Activated naive CD4-positive, alpha-beta T cell treated with anti-CD3 and anti-CD28 coated beads for 36 hours (primary cell): ENCODE measurements at regions not wholly inside any gene's neighbourhood (a gene's known extent, or its start where the extent isn't known, plus 50 kb on each side); places are given as distances from the start of the nearest gene placed in this dataset.

Experiments
- CTCF ChIA-PET: fragments of 350-600 bp; sonication (Branson Sonifier 250); formaldehyde crosslinking; loops from one replicate; lab custom pipeline; 2021; ENCODE audit warnings: antibody characterized with exemption; lab: Charles Lee
- DNase-seq: peaks from one replicate; pipeline ENCODE4 v3.0.0-alpha.2; 2020
- H3K27ac Mint-ChIP-seq: one replicate; pipeline ENCODE4 v1.8.0; 2021; ENCODE audit warnings: mild to moderate bottlenecking, mixed read lengths
- H3K27me3 Mint-ChIP-seq: one replicate; pipeline ENCODE4 v1.8.0; 2021; ENCODE audit warnings: low read depth, mixed read lengths
- H3K36me3 Mint-ChIP-seq: one replicate; pipeline ENCODE4 v1.8.0; 2021; ENCODE audit warnings: low read depth, mixed read lengths
- H3K4me1 Mint-ChIP-seq: one replicate; pipeline ENCODE4 v1.8.0; 2021; ENCODE audit warnings: low read depth, mixed read lengths
- H3K4me3 Mint-ChIP-seq: one replicate; pipeline ENCODE4 v1.8.0; 2021; ENCODE audit warnings: mild to moderate bottlenecking, moderate library complexity, mixed read lengths
- H3K9me3 Mint-ChIP-seq: one replicate; pipeline ENCODE4 v1.8.0; 2021; ENCODE audit warnings: mixed read lengths
- intact Hi-C: fragments of 100-400 bp; cut with micrococcal nuclease; formaldehyde crosslinking; loops from one replicate; pipeline ENCODE4 v1.15.1; 2023

- Mint-ChIP-seq H3K27me3 (no peaks in the 10 kb centered on the region), H3K4me1 (peaks cover 15% of the 10 kb centered on the region), H3K36me3 (peaks cover 4% of the 10 kb centered on the region), H3K27ac (no peak overlapping the region), H3K9me3 (peaks cover 9% of the 10 kb centered on the region), H3K4me3 (no peak overlapping the region)
- no peak for DNase-seq
- intact Hi-C loops = no loop called here
- CTCF ChIA-PET = no interaction called here
Observed at GRCh38 chrX:40184968-40185367, 87.2 kb upstream of the BCOR start.

DNA sequence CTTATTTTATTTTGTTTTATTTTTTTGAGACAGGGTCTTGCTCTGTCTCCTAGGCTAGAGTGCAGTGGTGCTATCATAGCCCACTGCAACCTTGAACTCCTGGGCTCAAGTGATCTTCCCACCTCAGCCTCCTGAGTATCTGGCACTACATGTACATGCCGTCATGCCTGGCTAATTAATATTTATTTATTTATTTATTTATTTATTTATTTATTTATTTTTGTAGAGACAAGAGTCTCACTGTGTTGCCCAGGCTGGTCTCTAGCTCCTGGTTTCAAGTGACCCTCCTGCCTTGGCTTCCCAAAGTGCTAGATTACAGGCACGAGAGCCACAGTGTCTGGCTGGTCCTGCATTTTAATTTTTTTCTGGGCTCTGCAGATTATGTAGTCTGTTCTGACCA lies 84.9 kb upstream of the BCOR start:
- Mint-ChIP-seq H3K27me3 (no peaks in the 10 kb centered on the region), H3K4me1 (peaks cover 6% of the 10 kb centered on the region), H3K9me3 (peaks cover 12% of the 10 kb centered on the region), H3K36me3 (peaks cover 4% of the 10 kb centered on the region), H3K4me3 (no peak overlapping the region), H3K27ac (no peak overlapping the region)
- CTCF ChIA-PET = no interaction called here
- DNase-seq = no peak
- intact Hi-C loops = no loop called here

GRCh38 chrX:40182095-40182494 lies 84.3 kb upstream of the BCOR start:
- Mint-ChIP-seq H3K9me3 (peaks cover 12% of the 10 kb centered on the region), H3K27ac (no peak overlapping the region), H3K27me3 (no peaks in the 10 kb centered on the region), H3K4me1 (peaks cover 10% of the 10 kb centered on the region), H3K4me3 (no peak overlapping the region), H3K36me3 (peaks cover 4% of the 10 kb centered on the region)
- DNase-seq = no peak
- CTCF ChIA-PET = no interaction called here
- intact Hi-C loops = no loop called here

GRCh38 chrX:40179283-40179682 lies 81.5 kb upstream of the BCOR start:
- intact Hi-C loops = loop anchor here (5.0 to 10.0 kb wide), 4 partner anchors 68 to 1156 kb away; partner anchors contain the start of genes DDX3X, MED14 and USP9X
- DNase-seq = no peak
- Mint-ChIP-seq H3K27me3 (no peaks in the 10 kb centered on the region), H3K4me3 (no peak overlapping the region), H3K4me1 (peaks cover 11% of the 10 kb centered on the region), H3K36me3 (peaks cover under 1% of the 10 kb centered on the region), H3K9me3 (peaks cover 3% of the 10 kb centered on the region), H3K27ac (no peak overlapping the region)
- CTCF ChIA-PET = no interaction called here

GRCh38 chrX:40177942-40178715 lies 80.4 kb upstream of the BCOR start:
- H3K4me1 Mint-ChIP-seq = peaks cover 15% of the 10 kb centered on the region
- H3K4me3 Mint-ChIP-seq = no peak overlapping the region
- peak overlapping the region; percentile 5 for H3K27ac Mint-ChIP-seq
- CTCF ChIA-PET = interaction anchor here (0.6 to 1.2 kb wide), 2 partner anchors 60 to 1131 kb away, joined by 3 read pairs; no protein-coding TSS in a partner anchor
- H3K36me3 Mint-ChIP-seq = peaks cover 2% of the 10 kb centered on the region
- DNase-seq = peak; percentile 4
- intact Hi-C loops = loop anchor here (2.0 to 10.0 kb wide), 5 partner anchors 69 to 1157 kb away; partner anchors contain the start of genes DDX3X, MED14 and USP9X
- H3K9me3 Mint-ChIP-seq = peaks cover 3% of the 10 kb centered on the region
- no peaks in the 10 kb centered on the region for H3K27me3 Mint-ChIP-seq

- intact Hi-C loops = loop anchor here (2.0 to 10.0 kb wide), 5 partner anchors 70 to 1157 kb away; partner anchors contain the start of genes DDX3X, MED14 and USP9X
- H3K9me3 Mint-ChIP-seq = peaks cover 3% of the 10 kb centered on the region
- CTCF ChIA-PET = interaction anchor here (0.6 to 1.2 kb wide), 2 partner anchors 61 to 1132 kb away, joined by 3 read pairs; no protein-coding TSS in a partner anchor
Observed at GRCh38 chrX:40177489-40177888, 79.7 kb upstream of the BCOR start.

DNA sequence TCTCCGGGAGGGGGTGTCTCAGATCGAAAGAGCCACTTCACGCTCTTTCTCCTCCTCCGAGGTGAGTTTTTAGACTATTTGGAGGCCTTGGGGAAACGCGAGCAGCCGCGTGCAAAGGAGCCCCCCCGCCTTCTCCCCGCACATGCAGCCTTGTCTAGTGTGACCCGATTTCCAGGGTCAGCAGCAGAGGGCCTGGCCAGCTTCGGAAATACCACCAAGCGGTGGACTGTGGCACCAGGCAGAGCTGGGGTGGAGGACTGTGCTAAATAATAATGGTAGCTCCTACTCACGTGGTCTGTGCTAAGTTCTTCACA lies 79.3 kb upstream of the BCOR start:
- Mint-ChIP-seq H3K36me3 (peaks cover 5% of the 10 kb centered on the region), H3K27ac (peak overlapping the region; percentile 99), H3K9me3 (peaks cover 3% of the 10 kb centered on the region), H3K4me3 (peak overlapping the region; percentile 91), H3K4me1 (peaks cover 19% of the 10 kb centered on the region), H3K27me3 (no peaks in the 10 kb centered on the region)
- DNase-seq = peak; percentile 59
- CTCF ChIA-PET = interaction anchor here (1.2 kb wide), 1 partner anchor 61 kb away, joined by 3 read pairs; no protein-coding TSS in a partner anchor
- intact Hi-C loops = loop anchor here (2.0 to 10.0 kb wide), 5 partner anchors 70 to 1158 kb away; partner anchors contain the start of genes DDX3X, MED14 and USP9X

More at GRCh38 chrX:40177489-40177888, 79.7 kb upstream of the BCOR start:
- H3K36me3 Mint-ChIP-seq = peaks cover 5% of the 10 kb centered on the region
- DNase-seq = no peak
- peak overlapping the region; percentile 91 for H3K4me3 Mint-ChIP-seq
- H3K27me3 Mint-ChIP-seq = no peaks in the 10 kb centered on the region
- H3K4me1 Mint-ChIP-seq = peaks cover 19% of the 10 kb centered on the region
- H3K27ac Mint-ChIP-seq = peak overlapping the region; percentile 99

DNA sequence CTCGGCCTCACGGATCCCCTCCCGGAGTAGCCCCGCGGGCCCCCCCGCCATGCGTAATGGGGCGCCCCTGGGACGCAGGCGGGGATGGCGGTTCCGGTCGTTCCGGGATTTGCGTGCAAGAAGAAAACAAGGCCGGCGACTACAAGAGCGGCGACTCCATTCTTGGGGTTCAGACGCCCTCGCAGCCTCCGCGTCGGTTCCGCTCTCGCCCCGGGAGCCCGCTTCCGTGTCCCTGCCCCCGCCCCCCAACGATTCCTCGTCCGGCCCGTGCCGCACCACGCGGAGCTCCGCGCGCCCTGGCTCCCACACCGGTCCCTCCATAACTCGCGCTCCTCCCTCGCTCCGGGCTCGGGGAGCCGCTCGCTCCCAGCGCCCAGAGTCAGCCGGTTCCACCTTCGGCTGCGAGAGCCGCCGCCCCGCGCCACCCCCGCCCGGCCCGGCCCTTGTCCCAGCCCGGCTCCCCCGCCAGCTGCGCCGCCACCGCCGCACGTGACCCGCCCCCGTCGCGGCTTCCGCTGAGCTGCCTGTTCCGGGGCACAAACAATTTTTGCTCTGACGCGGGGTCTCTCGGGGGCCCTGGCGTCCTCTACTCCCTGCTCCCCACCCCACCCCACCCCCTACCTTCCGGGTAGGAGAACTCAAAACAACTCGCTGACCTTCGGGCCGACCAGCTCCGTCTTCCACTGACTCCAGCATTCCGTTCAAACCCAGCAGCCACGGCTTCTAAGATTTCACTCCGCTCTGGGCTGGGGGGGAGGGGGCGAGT lies 78.8 kb upstream of the BCOR start:
- intact Hi-C loops = loop anchor here (2.0 to 10.0 kb wide), 5 partner anchors 71 to 1158 kb away; partner anchors contain the start of genes DDX3X, MED14 and USP9X
- CTCF ChIA-PET = interaction anchor here (1.2 kb wide), 1 partner anchor 62 kb away, joined by 3 read pairs; no protein-coding TSS in a partner anchor
- peaks cover 19% of the 10 kb centered on the region for H3K4me1 Mint-ChIP-seq
- H3K9me3 Mint-ChIP-seq = peaks cover 3% of the 10 kb centered on the region
- DNase-seq = peak; percentile 73
- H3K4me3 Mint-ChIP-seq = peak overlapping the region; percentile 91
- H3K27ac Mint-ChIP-seq = peak overlapping the region; percentile 99
- peaks cover 5% of the 10 kb centered on the region for H3K36me3 Mint-ChIP-seq
- H3K27me3 Mint-ChIP-seq = no peaks in the 10 kb centered on the region

DNA sequence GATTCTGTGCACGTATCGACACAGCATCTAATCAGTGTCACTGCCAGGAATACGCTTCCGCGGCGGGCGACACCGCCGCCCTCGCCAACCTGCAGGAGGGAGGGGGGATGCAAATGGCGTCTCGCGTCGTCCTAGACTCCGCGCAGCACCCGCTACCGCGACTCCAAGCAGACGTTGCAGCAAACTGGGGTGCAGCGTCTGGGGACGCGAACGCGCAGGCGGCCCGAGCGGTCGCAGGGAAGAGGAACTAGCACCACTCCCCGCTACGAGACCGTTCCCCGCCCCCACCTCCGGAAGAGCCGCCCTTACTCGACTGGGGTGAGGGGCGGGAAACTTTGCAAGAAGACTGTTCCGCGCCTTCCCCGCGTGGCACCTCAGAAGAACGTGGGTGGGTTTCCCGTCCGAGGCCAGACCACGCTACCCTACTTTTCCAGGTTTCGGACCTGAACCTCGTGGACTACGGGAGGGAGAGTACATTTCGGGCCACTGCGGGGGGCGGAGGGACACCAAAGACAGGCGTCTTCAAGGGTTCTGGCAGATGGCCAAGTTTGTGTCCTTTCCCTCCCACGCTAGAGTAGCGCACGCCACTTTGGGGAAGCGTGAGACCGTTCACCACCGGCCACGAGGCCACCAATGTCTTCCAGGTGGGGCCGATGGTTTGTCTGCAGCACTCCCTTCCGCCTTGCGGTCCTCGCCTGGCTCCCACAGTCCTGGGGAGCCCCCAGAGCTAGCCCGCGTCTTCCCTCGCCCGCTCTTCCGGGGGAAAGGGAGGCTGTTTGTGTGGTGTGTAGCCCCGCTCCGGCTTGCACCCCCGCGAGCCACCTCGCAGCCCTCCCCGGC lies 78.0 kb upstream of the BCOR start:
- peak overlapping the region; percentile 99 for H3K27ac Mint-ChIP-seq
- CTCF ChIA-PET = no interaction called here
- intact Hi-C loops = loop anchor here (1.0 to 10.0 kb wide), 12 partner anchors 33 to 1159 kb away; partner anchors contain the start of genes BCOR, DDX3X, MED14 and USP9X
- H3K4me1 Mint-ChIP-seq = peaks cover 23% of the 10 kb centered on the region
- H3K36me3 Mint-ChIP-seq = peaks cover 5% of the 10 kb centered on the region
- H3K9me3 Mint-ChIP-seq = peaks cover 3% of the 10 kb centered on the region
- peak; percentile 72 for DNase-seq
- H3K4me3 Mint-ChIP-seq = peak overlapping the region; percentile 91
- no peaks in the 10 kb centered on the region for H3K27me3 Mint-ChIP-seq

DNA sequence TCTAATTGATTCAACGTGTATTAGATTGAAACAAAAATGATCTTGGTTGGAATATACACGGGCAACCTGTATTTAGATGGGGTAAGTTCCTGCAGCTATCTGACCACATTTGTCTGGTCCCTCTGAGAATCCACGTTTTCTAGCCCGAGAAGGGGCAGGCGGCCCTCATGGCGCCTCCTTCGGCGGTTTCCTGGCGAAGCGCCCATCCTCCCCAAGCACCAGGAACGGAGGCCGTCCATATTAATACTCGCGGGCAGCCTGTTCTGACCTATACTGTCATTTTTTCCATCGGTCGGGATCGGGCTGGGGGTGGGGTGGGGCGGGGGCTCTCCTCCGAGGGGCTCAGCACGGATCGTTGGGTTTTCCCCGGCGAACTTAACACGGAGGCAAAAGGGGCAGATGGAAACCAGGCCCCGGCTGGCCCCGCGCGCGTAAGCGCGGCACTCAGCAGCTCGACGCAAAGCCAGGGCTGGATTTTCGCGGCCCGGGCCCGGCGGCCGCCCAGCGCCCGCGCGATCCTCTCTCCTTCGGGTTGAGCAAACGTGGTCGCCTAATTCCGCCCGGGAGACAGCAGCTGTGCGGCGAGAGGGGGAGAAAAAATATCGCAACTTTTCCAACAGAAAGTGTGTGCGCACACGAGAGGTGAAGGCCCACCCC lies 77.2 kb upstream of the BCOR start:
- H3K27me3 Mint-ChIP-seq = no peaks in the 10 kb centered on the region
- H3K4me1 Mint-ChIP-seq = peaks cover 24% of the 10 kb centered on the region
- intact Hi-C loops = loop anchor here (1.0 to 10.0 kb wide), 13 partner anchors 34 to 1368 kb away; partner anchors contain the start of genes BCOR, DDX3X, MED14 and USP9X
- H3K36me3 Mint-ChIP-seq = peaks cover 5% of the 10 kb centered on the region
- peaks cover 3% of the 10 kb centered on the region for H3K9me3 Mint-ChIP-seq
- DNase-seq = peak; percentile 59
- CTCF ChIA-PET = interaction anchor here (0.6 kb wide), 1 partner anchor 14 kb away, joined by 3 read pairs; no protein-coding TSS in a partner anchor
- peak overlapping the region; percentile 99 for H3K27ac Mint-ChIP-seq
- H3K4me3 Mint-ChIP-seq = peak overlapping the region; percentile 91
